SK-N-SH (cell line): ENCODE measurements at regions not wholly inside any gene's neighbourhood (a gene's known extent, or its start where the extent isn't known, plus 50 kb on each side); places are given as distances from the start of the nearest gene placed in this dataset.

Experiments used
- CTCF ChIA-PET: fragments of 300-600, 350-600 bp; formaldehyde crosslinking; extraction: SDS; loops from one replicate; lab custom pipeline; 2021; lab: Yijun Ruan, JAX
- POLR2A ChIA-PET: fragments of 350-600 bp; sonication (Branson Sonifier 250); formaldehyde crosslinking; extraction: SDS; loops from one replicate; lab custom pipeline; 2020; ENCODE audit warnings: antibody characterized with exemption, inconsistent platforms; lab: Yijun Ruan, JAX
- DNase-seq: peaks from one replicate; pipeline ENCODE4 v3.0.0; 2012
- H2AFZ ChIP-seq: fragments of 200-600 bp; sonication (generic); 2 replicates; pipeline ENCODE4 v1.8.1; 2016; ENCODE audit warnings: antibody characterized with exemption, mild to moderate bottlenecking, low read depth
- H3F3A ChIP-seq: fragments of 200-600 bp; sonication (generic); replicated peaks from 2 replicates; pipeline ENCODE3; 2016; ENCODE audit warnings: antibody characterized with exemption, mild to moderate bottlenecking; ENCODE audit not compliant: insufficient read depth
- H3K27ac ChIP-seq, 2 experiments: fragments of 200-500 bp in 1 of 2; fragments of 200-600 bp in 1 of 2; sonication (Bioruptor generic) in 1 of 2; sonication (generic), shearing (Covaris generic) in 1 of 2; 2 replicates each; pipeline versions ENCODE4 v1.5.1 to v1.6.1; 2014 to 2016; ENCODE audit warnings: low read depth in 2 of 2, inconsistent platforms in 1 of 2, low read length in 1 of 2, mild to moderate bottlenecking in 1 of 2, mixed read lengths in 1 of 2
- H3K27me3 ChIP-seq: fragments of 200-600 bp; sonication (generic), shearing (Covaris generic); 2 replicates; pipeline ENCODE4 v1.6.1; 2016; ENCODE audit warnings: mixed run types; ENCODE audit not compliant: insufficient read depth
- H3K36me3 ChIP-seq, 2 experiments: fragments of 200-500 bp in 1 of 2; fragments of 200-600 bp in 1 of 2; sonication (Bioruptor generic) in 1 of 2; sonication (generic) in 1 of 2; replicated peaks in 1 of 2; 2 replicates each; pipeline versions ENCODE3 to v1.5.1; 2014 to 2016; ENCODE audit warnings: low read length in 1 of 2, mild to moderate bottlenecking in 1 of 2; ENCODE audit not compliant: insufficient read depth in 2 of 2, control insufficient read depth in 1 of 2
- H3K4me1 ChIP-seq, 2 experiments: fragments of 200-500 bp in 1 of 2; fragments of 200-600 bp in 1 of 2; sonication (Bioruptor generic) in 1 of 2; sonication (generic), shearing (Covaris generic) in 1 of 2; 2 replicates each; pipeline versions ENCODE4 v1.5.1 to v1.6.1; 2014 to 2016; ENCODE audit warnings: low read depth in 1 of 2, low read length in 1 of 2, mixed run types in 1 of 2; ENCODE audit not compliant: insufficient read depth in 2 of 2, control insufficient read depth in 1 of 2
- H3K4me2 ChIP-seq: fragments of 200-600 bp; sonication (generic), shearing (Covaris generic); 2 replicates; pipeline ENCODE4 v1.6.1; 2017; ENCODE audit warnings: mixed run types
- H3K4me3 ChIP-seq, 2 experiments: fragments of 200-500 bp in 1 of 2; fragments of 200-600 bp in 1 of 2; sonication (Bioruptor generic) in 1 of 2; sonication (generic), shearing (Covaris generic) in 1 of 2; 2 replicates each; pipeline versions ENCODE4 v1.5.1 to v1.8.1; 2014 to 2016; ENCODE audit warnings: low read depth in 2 of 2, inconsistent platforms in 1 of 2, low read length in 1 of 2, mild to moderate bottlenecking in 1 of 2, mixed read lengths in 1 of 2, moderate library complexity in 1 of 2
- H3K79me2 ChIP-seq: fragments of 200-600 bp; sonication (generic); 2 replicates; pipeline ENCODE4 v1.8.1; 2017; ENCODE audit warnings: mild to moderate bottlenecking; ENCODE audit not compliant: insufficient read depth
- H3K9ac ChIP-seq: fragments of 200-600 bp; sonication (generic); 2 replicates; pipeline ENCODE4 v1.6.1; 2017; ENCODE audit warnings: mixed run types
- H3K9me2 ChIP-seq: fragments of 200-600 bp; sonication (generic); 2 replicates; pipeline ENCODE4 v1.6.1; 2017; ENCODE audit warnings: mixed run types
- H3K9me3 ChIP-seq: fragments of 200-600 bp; sonication (generic); 2 replicates; pipeline ENCODE4 v1.6.1; 2017; ENCODE audit warnings: mixed run types, mild to moderate bottlenecking, moderate library complexity
- H4K20me1 ChIP-seq: fragments of 200-600 bp; sonication (generic); 2 replicates; pipeline ENCODE4 v1.6.1; 2017; ENCODE audit warnings: mild to moderate bottlenecking, mixed run types; ENCODE audit not compliant: insufficient read depth
- ELF1 ChIP-seq: IDR thresholded peaks from 2 replicates; pipeline ENCODE4 v1.4.0; 2012
- EP300 ChIP-seq, 2 experiments: IDR thresholded peaks; 2 replicates each; pipeline versions ENCODE4 v1.4.0 to v1.6.1; 2012; ENCODE audit warnings: borderline replicate concordance in 1 of 2, low read depth in 1 of 2, low read length in 1 of 2
- FOXM1 ChIP-seq: IDR thresholded peaks from 2 replicates; pipeline ENCODE4 v1.4.0; 2012; ENCODE audit warnings: low read depth, mild to moderate bottlenecking
- JUND ChIP-seq: IDR thresholded peaks from 2 replicates; pipeline ENCODE4 v1.4.0; 2012
- MEF2A ChIP-seq: IDR thresholded peaks from 2 replicates; pipeline ENCODE4 v1.4.0; 2012; ENCODE audit warnings: low read depth, borderline replicate concordance
- NFIC ChIP-seq: IDR thresholded peaks from 2 replicates; pipeline ENCODE4 v1.4.0; 2012; ENCODE audit warnings: borderline replicate concordance
- NRF1 ChIP-seq: IDR thresholded peaks from 2 replicates; pipeline ENCODE4 v1.6.1; 2012; ENCODE audit warnings: low read depth, mild to moderate bottlenecking, low read length
- RAD21 ChIP-seq: IDR thresholded peaks from 2 replicates; pipeline ENCODE4 v1.6.1; 2012; ENCODE audit warnings: mild to moderate bottlenecking, low read length
- RCOR1 ChIP-seq: fragments of 150-350 bp; IDR thresholded peaks from 2 replicates; pipeline ENCODE4 v1.6.1; 2017; ENCODE audit warnings: antibody characterized with exemption, low read length
- REST ChIP-seq: IDR thresholded peaks from 2 replicates; pipeline ENCODE4 v1.6.1; 2012; ENCODE audit warnings: mild to moderate bottlenecking, low read depth, low read length, moderate library complexity
- RFX5 ChIP-seq: IDR thresholded peaks from 2 replicates; pipeline ENCODE4 v1.6.1; 2012; ENCODE audit warnings: mild to moderate bottlenecking, improper control_type of control experiment, low read length
- SIN3A ChIP-seq: IDR thresholded peaks from 2 replicates; pipeline ENCODE4 v1.6.1; 2012; ENCODE audit warnings: low read depth, mild to moderate bottlenecking, low read length, moderate library complexity, borderline replicate concordance
- SMC3 ChIP-seq: IDR thresholded peaks from 2 replicates; pipeline ENCODE4 v1.6.1; 2012; ENCODE audit warnings: low read depth, low read length, improper control_type of control experiment
- TAF1 ChIP-seq: IDR thresholded peaks from 2 replicates; pipeline ENCODE4 v1.6.1; 2012; ENCODE audit warnings: low read depth, mild to moderate bottlenecking, low read length, moderate library complexity, borderline replicate concordance
- TCF12 ChIP-seq: IDR thresholded peaks from 2 replicates; pipeline ENCODE4 v1.4.0; 2012
- TEAD4 ChIP-seq: IDR thresholded peaks from 2 replicates; pipeline ENCODE4 v1.4.0; 2012; ENCODE audit warnings: mild to moderate bottlenecking, borderline replicate concordance; ENCODE audit not compliant: insufficient read depth
- WGBS: methylation state at CpG from one replicate; pipeline ENCODE4 v1.1.6; 2017; ENCODE audit warnings: low lambda C conversion rate; 5-methylcytosine and 5-hydroxymethylcytosine counted together
- TF ChIP-seq, protein P1 (sequence below): IDR thresholded peaks from 2 replicates; pipeline ENCODE4; 2012
- TF ChIP-seq, protein P2 (sequence below): IDR thresholded peaks from 2 replicates; pipeline ENCODE4 v1.4.0; 2012; ENCODE audit warnings: low read depth, borderline replicate concordance
- TF ChIP-seq, protein P3 (sequence below): fragments of 150-350 bp; IDR thresholded peaks from 2 replicates; pipeline ENCODE4 v1.6.1; 2016; ENCODE audit warnings: mild to moderate bottlenecking, low read depth, low read length

DNA sequence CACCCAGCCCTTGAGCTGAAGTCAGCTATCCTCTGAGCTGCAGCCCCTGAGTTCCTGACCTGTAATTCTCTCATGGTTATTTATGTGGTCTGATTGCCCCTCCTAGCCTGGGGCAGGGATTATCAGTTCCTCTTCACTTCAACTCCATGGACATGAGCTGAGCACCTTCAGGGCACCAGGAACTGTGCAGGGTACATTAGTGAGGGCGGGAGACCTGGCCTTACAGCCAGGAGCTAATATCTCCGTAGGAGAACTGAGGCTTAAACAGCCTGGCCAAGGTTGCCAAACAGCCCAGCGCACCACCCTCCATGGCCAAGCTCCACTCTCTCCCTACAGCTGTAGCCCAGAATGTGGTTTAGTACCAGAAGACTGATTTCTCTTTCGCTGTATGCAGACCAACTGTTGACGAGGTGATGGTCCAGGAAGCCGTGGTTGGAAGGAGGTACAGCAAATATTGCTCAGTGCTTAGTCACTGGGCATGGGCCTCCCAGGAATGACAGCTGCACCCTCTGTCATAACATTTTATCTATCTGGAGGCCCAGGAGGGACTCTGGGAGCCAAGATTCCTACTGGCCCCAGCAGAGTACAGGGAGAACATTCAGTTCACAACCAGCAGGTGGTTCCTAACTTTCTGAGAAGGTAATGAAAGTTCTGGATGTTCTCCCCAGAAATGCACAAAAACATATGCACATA is 228.7 kb upstream of the SIX2 start (continued):
- TF ChIP-seq, protein P1, sequence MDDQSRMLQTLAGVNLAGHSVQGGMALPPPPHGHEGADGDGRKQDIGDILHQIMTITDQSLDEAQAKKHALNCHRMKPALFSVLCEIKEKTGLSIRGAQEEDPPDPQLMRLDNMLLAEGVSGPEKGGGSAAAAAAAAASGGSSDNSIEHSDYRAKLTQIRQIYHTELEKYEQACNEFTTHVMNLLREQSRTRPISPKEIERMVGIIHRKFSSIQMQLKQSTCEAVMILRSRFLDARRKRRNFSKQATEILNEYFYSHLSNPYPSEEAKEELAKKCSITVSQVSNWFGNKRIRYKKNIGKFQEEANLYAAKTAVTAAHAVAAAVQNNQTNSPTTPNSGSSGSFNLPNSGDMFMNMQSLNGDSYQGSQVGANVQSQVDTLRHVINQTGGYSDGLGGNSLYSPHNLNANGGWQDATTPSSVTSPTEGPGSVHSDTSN, result peak; percentile 96
- TF ChIP-seq, protein P2, sequence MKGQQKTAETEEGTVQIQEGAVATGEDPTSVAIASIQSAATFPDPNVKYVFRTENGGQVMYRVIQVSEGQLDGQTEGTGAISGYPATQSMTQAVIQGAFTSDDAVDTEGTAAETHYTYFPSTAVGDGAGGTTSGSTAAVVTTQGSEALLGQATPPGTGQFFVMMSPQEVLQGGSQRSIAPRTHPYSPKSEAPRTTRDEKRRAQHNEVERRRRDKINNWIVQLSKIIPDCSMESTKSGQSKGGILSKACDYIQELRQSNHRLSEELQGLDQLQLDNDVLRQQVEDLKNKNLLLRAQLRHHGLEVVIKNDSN, result no peak
- TF ChIP-seq REST (0 out of 2 replicates have a peak, but pooled peaks have one; percentile 22), RAD21 (no peak), SIN3A (peak; percentile 94; the same call in 1 of the 2 replicates), JUND (peak; percentile 93), ELF1 (peak; percentile 43; the same call in 1 of the 2 replicates), TEAD4 (peak; percentile 83), SMC3 (no peak), TAF1 (peak; percentile 25; the same call in 1 of the 2 replicates)
- TF ChIP-seq, protein P3, sequence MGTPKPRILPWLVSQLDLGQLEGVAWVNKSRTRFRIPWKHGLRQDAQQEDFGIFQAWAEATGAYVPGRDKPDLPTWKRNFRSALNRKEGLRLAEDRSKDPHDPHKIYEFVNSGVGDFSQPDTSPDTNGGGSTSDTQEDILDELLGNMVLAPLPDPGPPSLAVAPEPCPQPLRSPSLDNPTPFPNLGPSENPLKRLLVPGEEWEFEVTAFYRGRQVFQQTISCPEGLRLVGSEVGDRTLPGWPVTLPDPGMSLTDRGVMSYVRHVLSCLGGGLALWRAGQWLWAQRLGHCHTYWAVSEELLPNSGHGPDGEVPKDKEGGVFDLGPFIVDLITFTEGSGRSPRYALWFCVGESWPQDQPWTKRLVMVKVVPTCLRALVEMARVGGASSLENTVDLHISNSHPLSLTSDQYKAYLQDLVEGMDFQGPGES, result no peak
- TF ChIP-seq, all 33 proteins: peak for 15

- Histone ChIP-seq H3K9me3 (no peaks in the 10 kb centered on the region), H4K20me1 (no peaks in the 10 kb centered on the region), H3K27me3 (no peaks in the 10 kb centered on the region), H3K9ac (no peak overlapping the region), H3K36me3 (no peaks in the 10 kb centered on the region), H3K4me1 (peaks cover 8 to 25% of the 10 kb centered on the region in 2 experiments), H3K27ac (peak overlapping the region in 1 of 2 experiments; percentile 74; a peak in 1 of 4 replicates), H3K4me3 (no peak overlapping the region), H2AFZ (no peak overlapping the region), H3K4me2 (0 out of 2 replicates have a peak overlapping the region, but pooled peaks have one; percentile 18), H3K79me2 (no peaks in the 10 kb centered on the region), H3F3A (peaks cover 9% of the 10 kb centered on the region), H3K9me2 (no peaks in the 10 kb centered on the region)
- ChIA-PET POLR2A (no interaction called here), CTCF (interaction anchor here (0.9 to 1.5 kb wide), 5 partner anchors 8 to 87 kb away, joined by 3 to 6 read pairs (median 4); no protein-coding TSS in a partner anchor)
- DNase-seq, result no peak
- WGBS, result 88% methylated on average over 8 of the region's 9 CpGs
- TF ChIP-seq EP300 (IDR thresholded peaks at IDR 0.05; ENCODE audit: borderline replicate concordance in 1 of 2, low read depth in 1 of 2, low read length in 1 of 2), result no peak
- no peak for TF ChIP-seq RFX5
- TF ChIP-seq, protein P1, result no peak
- no peak for TF ChIP-seq RAD21
- TF ChIP-seq, protein P3, result no peak
- no peak for TF ChIP-seq RCOR1
- TF ChIP-seq TAF1, result no peak
- no peak for TF ChIP-seq FOXM1
- TF ChIP-seq NFIC, result no peak
- no peak for TF ChIP-seq MEF2A
- no peak for TF ChIP-seq SIN3A
- TF ChIP-seq, protein P2, result no peak
- TF ChIP-seq NRF1, result no peak
- TF ChIP-seq TCF12, result no peak
- TF ChIP-seq ELF1, result no peak
These were observed 227.9 kb upstream of the SIX2 start for GRCh38 chr2:45237128-45237527.
